HCT116 (cell line): ENCODE measurements at regions not wholly inside any gene's neighbourhood (a gene's known extent, or its start where the extent isn't known, plus 50 kb on each side); places are given as distances from the start of the nearest gene placed in this dataset.

Experiments used
- ATAC-seq: fragments of 200-7000 bp; cut with Tn5 transposase; 2 replicates; pipeline ENCODE4 v1.9.1; 2020; ENCODE audit warnings: mild to moderate bottlenecking, moderate library complexity
- BruUV-seq: library from RNA; stranded (reverse); fragments of 400-500 nt; replicated peaks from 2 replicates; lab custom pipeline; 2021; lab: Mats Ljungman, UMichigan
- CTCF ChIA-PET: fragments of 300-600 bp; sonication (Branson Sonifier 250); formaldehyde crosslinking; loops from one replicate; lab custom pipeline; 2021; ENCODE audit warnings: antibody characterized with exemption; lab: Charles Lee
- POLR2A ChIA-PET: fragments of 300-600, 350-600 bp; sonication (Branson Sonifier 250); formaldehyde crosslinking; loops from one replicate; lab custom pipeline; 2021; ENCODE audit warnings: antibody characterized with exemption; lab: Charles Lee
- RAD21 ChIA-PET, 2 experiments: fragments of 300-600 bp; sonication (Branson Sonifier 250); formaldehyde crosslinking; loops; one replicate each; lab custom pipeline; 2023; ENCODE audit warnings: low total read pairs in 2 of 2; ENCODE audit not compliant: uncharacterized antibody in 2 of 2, unreplicated experiment in 2 of 2, low non-redundant PET in 1 of 2; lab: Charles Lee
- DNase-seq: peaks from one replicate; pipeline ENCODE4 v3.0.0-alpha.2; 2010; ENCODE audit warnings: low read depth, low spot score
- H2AFZ ChIP-seq: fragments of 200-600 bp; shearing (Covaris generic), sonication (generic); 2 replicates; pipeline ENCODE4 v1.6.1; 2017; ENCODE audit warnings: low read depth, mixed run types, mixed read lengths, antibody characterized with exemption, low read length; ENCODE audit not compliant: poor library complexity, severe bottlenecking
- H3K27ac ChIP-seq: 2 replicates; pipeline ENCODE4 v1.5.1; 2012; ENCODE audit warnings: low read depth, low read length
- H3K27me3 ChIP-seq: fragments of 200-600 bp; sonication (generic); 2 replicates; pipeline ENCODE4 v1.6.1; 2016; ENCODE audit warnings: mixed run types, low read length, mixed read lengths; ENCODE audit not compliant: insufficient read depth
- H3K36me3 ChIP-seq, 2 experiments: fragments of 200-500 bp in 1 of 2; fragments of 200-600 bp in 1 of 2; sonication (Bioruptor generic) in 1 of 2; sonication (generic) in 1 of 2; 2 replicates each; pipeline versions ENCODE4 v1.5.1 to v1.6.1; 2014 to 2016; ENCODE audit warnings: low read length in 2 of 2, inconsistent platforms in 1 of 2, mixed read lengths in 1 of 2, mixed run types in 1 of 2; ENCODE audit not compliant: insufficient read depth in 2 of 2, control insufficient read depth in 1 of 2
- H3K4me1 ChIP-seq, 2 experiments: fragments of 200-600 bp in 1 of 2; sonication (generic) in 1 of 2; 2 replicates each; pipeline versions ENCODE4 v1.5.1 to v1.6.1; 2012 to 2017; ENCODE audit warnings: low read length in 2 of 2, inconsistent platforms in 1 of 2, mild to moderate bottlenecking in 1 of 2, mixed read lengths in 1 of 2, mixed run types in 1 of 2, moderate library complexity in 1 of 2; ENCODE audit not compliant: insufficient read depth in 2 of 2, control insufficient read depth in 1 of 2
- H3K4me2 ChIP-seq: fragments of 200-600 bp; sonication (generic); 2 replicates; pipeline ENCODE4 v1.6.1; 2017; ENCODE audit warnings: mixed run types, low read length, mixed read lengths
- H3K4me3 ChIP-seq, 2 experiments: fragments of 200-600 bp in 1 of 2; sonication (generic) in 1 of 2; replicated peaks in 1 of 2; 2 replicates each; pipeline ENCODE4 v1.5.1; 2011 to 2016; ENCODE audit warnings: low read length in 2 of 2, control low read depth in 1 of 2, low read depth in 1 of 2, mild to moderate bottlenecking in 1 of 2, mixed read lengths in 1 of 2, mixed run types in 1 of 2
- H3K79me2 ChIP-seq: fragments of 200-600 bp; sonication (generic); 2 replicates; pipeline ENCODE4 v1.6.1; 2017; ENCODE audit warnings: mild to moderate bottlenecking, mixed run types, low read length, moderate library complexity, mixed read lengths; ENCODE audit not compliant: insufficient read depth
- H3K9ac ChIP-seq: fragments of 200-600 bp; sonication (generic); 2 replicates; pipeline ENCODE4 v1.6.1; 2016; ENCODE audit warnings: low read length, mixed read lengths
- H3K9me2 ChIP-seq: fragments of 200-600 bp; sonication (generic), shearing (Covaris generic); 2 replicates; pipeline ENCODE4 v1.6.1; 2017; ENCODE audit warnings: mixed run types, mild to moderate bottlenecking, moderate library complexity; ENCODE audit not compliant: insufficient read depth
- H3K9me3 ChIP-seq, 2 experiments: fragments of 200-500 bp in 1 of 2; fragments of 200-600 bp in 1 of 2; sonication (Bioruptor generic) in 1 of 2; sonication (generic) in 1 of 2; 2 replicates each; pipeline ENCODE4 v1.6.1; 2014 to 2017; ENCODE audit warnings: low read length in 2 of 2, mixed read lengths in 2 of 2, inconsistent platforms in 1 of 2, low read depth in 1 of 2, mild to moderate bottlenecking in 1 of 2, mixed run types in 1 of 2, moderate library complexity in 1 of 2; ENCODE audit not compliant: control insufficient read depth in 1 of 2, insufficient read depth in 1 of 2
- H4K20me1 ChIP-seq: fragments of 200-600 bp; sonication (generic), shearing (Covaris generic); 2 replicates; pipeline ENCODE4 v1.6.1; 2017; ENCODE audit warnings: mixed run types, mild to moderate bottlenecking, moderate library complexity; ENCODE audit not compliant: insufficient read depth
- CBX3 ChIP-seq: IDR thresholded peaks from 2 replicates; pipeline ENCODE4 v1.6.1; 2012; ENCODE audit warnings: low read depth
- CEBPB ChIP-seq: IDR thresholded peaks from 2 replicates; pipeline ENCODE4 v1.6.1; 2012; ENCODE audit warnings: low read depth
- ELF1 ChIP-seq: IDR thresholded peaks from 2 replicates; pipeline ENCODE4 v1.6.1; 2012; ENCODE audit warnings: low read depth, borderline replicate concordance
- EZH2 ChIP-seq: fragments of 200-600 bp; sonication (generic); IDR thresholded peaks from 2 replicates; pipeline ENCODE4 v1.6.1; 2017; ENCODE audit warnings: antibody characterized with exemption, mixed run types
- EZH2phosphoT487 ChIP-seq: fragments of 200-600 bp; IDR thresholded peaks from 2 replicates; pipeline ENCODE4 v1.6.1; 2018; ENCODE audit warnings: antibody characterized with exemption, borderline replicate concordance
- FOSL1 ChIP-seq: IDR thresholded peaks from 2 replicates; pipeline ENCODE4 v1.6.1; 2012; ENCODE audit warnings: low read depth
- JUND ChIP-seq: IDR thresholded peaks from 2 replicates; pipeline ENCODE4 v1.6.1; 2012
- POLR2AphosphoS5 ChIP-seq: IDR thresholded peaks from 2 replicates; pipeline ENCODE4 v1.6.1; 2011; ENCODE audit warnings: mild to moderate bottlenecking, low read depth, low read length, moderate library complexity
- RAD21 ChIP-seq: IDR thresholded peaks from 2 replicates; pipeline ENCODE4 v1.6.1; 2012; ENCODE audit warnings: low read depth, mild to moderate bottlenecking
- SIN3A ChIP-seq: IDR thresholded peaks from 2 replicates; pipeline ENCODE4 v1.6.1; 2012; ENCODE audit warnings: low read depth
- SP1 ChIP-seq: IDR thresholded peaks from 2 replicates; pipeline ENCODE4 v1.6.1; 2012; ENCODE audit warnings: low read depth
- SRF ChIP-seq: IDR thresholded peaks from 2 replicates; pipeline ENCODE4 v1.6.1; 2012; ENCODE audit warnings: low read depth
- TCF7L2 ChIP-seq: IDR thresholded peaks from 2 replicates; pipeline ENCODE4 v1.7.0; 2011; ENCODE audit warnings: borderline replicate concordance, inconsistent platforms; ENCODE audit not compliant: insufficient read depth, insufficient read length; ENCODE audit errors: extremely low read depth
- YY1 ChIP-seq: IDR thresholded peaks from 2 replicates; pipeline ENCODE4 v1.6.1; 2011; ENCODE audit warnings: low read length, low read depth, moderate library complexity, mild to moderate bottlenecking; ENCODE audit not compliant: insufficient replicate concordance; ENCODE audit errors: extremely low read depth
- intact Hi-C: fragments of 100-400 bp; cut with micrococcal nuclease; formaldehyde crosslinking; loops from 2 replicates; pipeline ENCODE4 v1.10.0; 2022
- TF ChIP-seq, protein P1 (sequence below), 3 experiments: fragments of 200-600 bp in 1 of 3; sonication (generic) in 1 of 3; IDR thresholded peaks in 2 of 3; conservative IDR thresholded peaks in 1 of 3; 2 replicates each; pipeline ENCODE4 v1.5.1; 2012 to 2017; ENCODE audit warnings: low read depth in 2 of 3, low read length in 2 of 3, antibody characterized with exemption in 1 of 3, borderline replicate concordance in 1 of 3, control low read depth in 1 of 3, mild to moderate bottlenecking in 1 of 3, mixed read lengths in 1 of 3, mixed run types in 1 of 3, moderate library complexity in 1 of 3; ENCODE audit not compliant: insufficient read depth in 1 of 3
- TF ChIP-seq, protein P2 (sequence below): IDR thresholded peaks from 2 replicates; pipeline ENCODE4 v1.6.1; 2011; ENCODE audit warnings: mild to moderate bottlenecking, low read length, moderate library complexity; ENCODE audit not compliant: insufficient replicate concordance; ENCODE audit errors: extremely low read depth
- TF ChIP-seq, protein P3 (sequence below): IDR thresholded peaks from 2 replicates; pipeline ENCODE4 v1.6.1; 2012
- TF ChIP-seq, protein P4 (sequence below): IDR thresholded peaks from 2 replicates; pipeline ENCODE4 v1.6.1; 2012

DNA sequence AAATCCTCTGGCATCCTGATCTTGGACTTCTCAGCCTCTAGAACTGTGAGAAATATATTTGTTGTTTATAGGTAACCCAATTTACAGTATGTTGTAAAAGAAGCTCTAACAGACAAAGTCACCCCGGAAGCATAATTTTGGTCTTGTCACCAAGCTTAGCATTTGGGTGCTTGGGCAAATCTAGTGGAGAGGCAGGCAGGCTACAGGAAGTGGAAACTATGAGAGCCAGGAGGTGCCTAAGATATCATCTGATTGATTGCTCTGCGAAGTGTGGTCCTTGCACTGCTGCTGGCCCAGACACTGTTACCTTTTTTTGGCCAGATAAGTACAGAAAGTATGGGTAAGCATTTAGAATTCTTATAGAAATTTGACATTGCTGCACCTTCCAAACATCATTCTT, 102.9 kb downstream of the CDC42EP3 start:
- Histone ChIP-seq H3K9me2 (no peaks in the 10 kb centered on the region), H2AFZ (no peak overlapping the region), H3K36me3 (no peaks in the 10 kb centered on the region), H3K27ac (no peak overlapping the region), H3K9ac (no peak overlapping the region), H3K79me2 (no peaks in the 10 kb centered on the region), H3K9me3 (no peaks in the 10 kb centered on the region; a peak in 1 of 4 replicates), H3K4me2 (no peak overlapping the region), H4K20me1 (no peaks in the 10 kb centered on the region), H3K27me3 (no peaks in the 10 kb centered on the region), H3K4me1 (peaks cover 0 to 12% of the 10 kb centered on the region in 2 experiments; a peak in 1 of 4 replicates), H3K4me3 (no peak overlapping the region)
- RAD21 ChIA-PET = no interaction called here
- TF ChIP-seq FOSL1 (no peak), ELF1 (no peak), TCF7L2 (no peak), CBX3 (no peak), SP1 (no peak), POLR2AphosphoS5 (no peak), SIN3A (no peak), JUND (no peak), EZH2phosphoT487 (no peak), EZH2 (no peak), CEBPB (no peak), SRF (no peak), RAD21 (no peak), YY1 (no peak)
- TF ChIP-seq, protein P1, sequence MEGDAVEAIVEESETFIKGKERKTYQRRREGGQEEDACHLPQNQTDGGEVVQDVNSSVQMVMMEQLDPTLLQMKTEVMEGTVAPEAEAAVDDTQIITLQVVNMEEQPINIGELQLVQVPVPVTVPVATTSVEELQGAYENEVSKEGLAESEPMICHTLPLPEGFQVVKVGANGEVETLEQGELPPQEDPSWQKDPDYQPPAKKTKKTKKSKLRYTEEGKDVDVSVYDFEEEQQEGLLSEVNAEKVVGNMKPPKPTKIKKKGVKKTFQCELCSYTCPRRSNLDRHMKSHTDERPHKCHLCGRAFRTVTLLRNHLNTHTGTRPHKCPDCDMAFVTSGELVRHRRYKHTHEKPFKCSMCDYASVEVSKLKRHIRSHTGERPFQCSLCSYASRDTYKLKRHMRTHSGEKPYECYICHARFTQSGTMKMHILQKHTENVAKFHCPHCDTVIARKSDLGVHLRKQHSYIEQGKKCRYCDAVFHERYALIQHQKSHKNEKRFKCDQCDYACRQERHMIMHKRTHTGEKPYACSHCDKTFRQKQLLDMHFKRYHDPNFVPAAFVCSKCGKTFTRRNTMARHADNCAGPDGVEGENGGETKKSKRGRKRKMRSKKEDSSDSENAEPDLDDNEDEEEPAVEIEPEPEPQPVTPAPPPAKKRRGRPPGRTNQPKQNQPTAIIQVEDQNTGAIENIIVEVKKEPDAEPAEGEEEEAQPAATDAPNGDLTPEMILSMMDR (IDR thresholded peaks at IDR 0.05 in 2 of 3, conservative IDR thresholded peaks at IDR 0.05 in 1 of 3; ENCODE audit: borderline replicate concordance in 1 of 3, insufficient read depth in 1 of 3, low read depth in 2 of 3, low read length in 2 of 3) = no peak
- TF ChIP-seq, protein P2, sequence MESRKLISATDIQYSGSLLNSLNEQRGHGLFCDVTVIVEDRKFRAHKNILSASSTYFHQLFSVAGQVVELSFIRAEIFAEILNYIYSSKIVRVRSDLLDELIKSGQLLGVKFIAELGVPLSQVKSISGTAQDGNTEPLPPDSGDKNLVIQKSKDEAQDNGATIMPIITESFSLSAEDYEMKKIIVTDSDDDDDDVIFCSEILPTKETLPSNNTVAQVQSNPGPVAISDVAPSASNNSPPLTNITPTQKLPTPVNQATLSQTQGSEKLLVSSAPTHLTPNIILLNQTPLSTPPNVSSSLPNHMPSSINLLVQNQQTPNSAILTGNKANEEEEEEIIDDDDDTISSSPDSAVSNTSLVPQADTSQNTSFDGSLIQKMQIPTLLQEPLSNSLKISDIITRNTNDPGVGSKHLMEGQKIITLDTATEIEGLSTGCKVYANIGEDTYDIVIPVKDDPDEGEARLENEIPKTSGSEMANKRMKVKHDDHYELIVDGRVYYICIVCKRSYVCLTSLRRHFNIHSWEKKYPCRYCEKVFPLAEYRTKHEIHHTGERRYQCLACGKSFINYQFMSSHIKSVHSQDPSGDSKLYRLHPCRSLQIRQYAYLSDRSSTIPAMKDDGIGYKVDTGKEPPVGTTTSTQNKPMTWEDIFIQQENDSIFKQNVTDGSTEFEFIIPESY = no peak
- TF ChIP-seq, protein P3, sequence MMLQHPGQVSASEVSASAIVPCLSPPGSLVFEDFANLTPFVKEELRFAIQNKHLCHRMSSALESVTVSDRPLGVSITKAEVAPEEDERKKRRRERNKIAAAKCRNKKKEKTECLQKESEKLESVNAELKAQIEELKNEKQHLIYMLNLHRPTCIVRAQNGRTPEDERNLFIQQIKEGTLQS = no peak
- TF ChIP-seq, protein P4, sequence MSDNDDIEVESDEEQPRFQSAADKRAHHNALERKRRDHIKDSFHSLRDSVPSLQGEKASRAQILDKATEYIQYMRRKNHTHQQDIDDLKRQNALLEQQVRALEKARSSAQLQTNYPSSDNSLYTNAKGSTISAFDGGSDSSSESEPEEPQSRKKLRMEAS = no peak
- CTCF ChIA-PET = no interaction called here
- POLR2A ChIA-PET = interaction anchor here (0.6 kb wide), 1 partner anchor 173 kb away, joined by 3 read pairs; no protein-coding TSS in a partner anchor
- BruUV-seq = no TSS peak
- DNase-seq = no peak
- ATAC-seq = no peak
- intact Hi-C loops = no loop called here
